ENCODE measurements at regions not wholly inside any gene's neighbourhood (a gene's known extent, or its start where the extent isn't known, plus 50 kb on each side); places are given as distances from the start of the nearest gene placed in this dataset.

- TF ChIP-seq USF2 (IDR thresholded peaks at IDR 0.05) (no peak), CTCF (IDR thresholded peaks at IDR 0.05) (no peak), HOXB5 (CRISPR knock-in tag; IDR thresholded peaks at IDR 0.05) (no peak)
These were observed 201.9 kb upstream of the TRPM3 start for GRCh38 chr9:71323357-71323756.

Measured in A549 (cell line).